ENCODE measurements at regions not wholly inside any gene's neighbourhood (a gene's known extent, or its start where the extent isn't known, plus 50 kb on each side); places are given as distances from the start of the nearest gene placed in this dataset.

DNA sequence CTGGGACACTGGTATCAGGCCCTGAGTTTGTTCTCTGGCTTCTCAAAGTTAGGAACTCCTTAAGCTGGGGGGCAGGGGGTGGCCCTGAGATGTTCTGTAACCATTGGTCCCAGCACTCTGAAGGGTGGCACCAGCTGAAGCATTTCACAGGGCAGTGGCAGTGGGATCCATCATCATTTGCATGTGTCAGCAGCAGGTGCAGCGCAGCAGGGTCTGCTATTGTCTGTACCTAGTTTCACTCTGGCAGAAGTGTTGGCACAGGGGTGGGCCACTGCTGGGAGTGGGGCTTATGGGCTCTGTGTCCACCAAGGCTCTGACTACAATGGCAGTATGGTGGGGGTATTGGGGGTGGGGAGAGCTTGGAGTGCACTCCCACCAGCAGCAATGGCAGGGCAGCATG, 460.4 kb upstream of the ZNF804A start:
- no peak for TF ChIP-seq CREB1 (IDR thresholded peaks at IDR 0.05)
- TF ChIP-seq CREB1 (CRISPR knock-in tag; IDR thresholded peaks at IDR 0.05) = no peak
- TF ChIP-seq XRCC5 (IDR thresholded peaks at IDR 0.05; ENCODE audit: low read depth, low read length) = no peak
- TF ChIP-seq MYC (IDR thresholded peaks at IDR 0.05; ENCODE audit: low read depth, low read length) = no peak
- TF ChIP-seq MYC (CRISPR knock-in tag; IDR thresholded peaks at IDR 0.05; ENCODE audit: borderline replicate concordance, low read depth) = no peak
